HG02759 (cell line): ENCODE measurements at regions not wholly inside any gene's neighbourhood (a gene's known extent, or its start where the extent isn't known, plus 50 kb on each side); places are given as distances from the start of the nearest gene placed in this dataset.

ENCODE experiments used
- ATAC-seq: cut with Tn5 transposase; IDR thresholded peaks from one replicate; pipeline ENCODE4 v1.9.1; 2021; ENCODE audit warnings: mild to moderate bottlenecking, moderate library complexity; ENCODE audit not compliant: unreplicated experiment

GRCh38 chr7:25358926-25359325, 130.6 kb upstream of the NPVF start:
- ATAC-seq, result no peak

DNA sequence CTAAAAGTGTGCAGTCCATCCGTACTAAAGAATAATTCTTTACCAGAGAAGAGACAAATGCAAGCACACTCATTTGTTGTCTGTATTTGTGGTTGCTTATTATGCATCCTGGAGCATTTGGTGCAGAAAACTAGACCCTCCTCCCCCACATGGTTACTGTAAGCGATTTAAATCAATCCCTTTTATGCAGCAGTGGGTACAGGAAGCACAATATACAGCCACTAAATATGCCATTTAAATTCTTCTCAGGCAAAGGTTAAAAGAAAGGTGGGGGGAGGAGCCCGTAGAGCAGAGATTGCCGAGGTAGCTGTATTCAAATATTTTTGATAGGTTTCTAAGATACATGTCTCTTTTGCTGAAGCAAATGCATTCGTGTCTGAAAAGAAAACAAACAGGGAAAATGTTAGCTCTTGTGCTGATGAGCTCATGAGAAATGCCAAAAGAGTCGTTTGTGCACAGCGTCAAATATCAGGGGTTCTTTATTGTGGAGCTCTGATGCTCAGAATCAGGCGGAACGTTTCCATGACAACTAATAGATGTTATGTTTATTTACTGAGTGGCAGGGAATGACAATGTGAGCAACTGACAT, 131.3 kb upstream of the NPVF start:
- no peak for ATAC-seq

DNA sequence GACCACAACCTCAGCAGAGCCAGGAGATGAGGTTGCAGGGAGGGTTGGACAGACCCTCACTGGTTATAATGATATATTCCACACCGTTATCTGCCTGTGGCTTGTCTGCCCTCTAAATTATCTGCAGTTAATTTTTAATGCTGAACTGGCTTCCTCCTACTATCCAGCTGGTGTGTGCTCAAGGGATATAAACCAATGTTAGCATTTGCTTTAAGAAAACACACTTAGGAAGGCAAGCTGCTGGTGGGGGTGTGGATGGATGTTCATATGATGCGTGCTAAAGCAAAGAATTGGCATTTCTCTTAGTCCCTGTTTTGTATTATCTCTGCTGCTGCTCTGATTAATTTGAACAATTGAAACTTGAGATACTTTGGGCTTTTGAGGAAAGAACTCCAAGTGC, 132.2 kb upstream of the NPVF start:
- ATAC-seq, result no peak

- ATAC-seq, result no peak
Observed at GRCh38 chr7:25361387-25361786, 133.1 kb upstream of the NPVF start.

- no peak for ATAC-seq
Observed at GRCh38 chr7:25361863-25362262, 133.6 kb upstream of the NPVF start.

DNA sequence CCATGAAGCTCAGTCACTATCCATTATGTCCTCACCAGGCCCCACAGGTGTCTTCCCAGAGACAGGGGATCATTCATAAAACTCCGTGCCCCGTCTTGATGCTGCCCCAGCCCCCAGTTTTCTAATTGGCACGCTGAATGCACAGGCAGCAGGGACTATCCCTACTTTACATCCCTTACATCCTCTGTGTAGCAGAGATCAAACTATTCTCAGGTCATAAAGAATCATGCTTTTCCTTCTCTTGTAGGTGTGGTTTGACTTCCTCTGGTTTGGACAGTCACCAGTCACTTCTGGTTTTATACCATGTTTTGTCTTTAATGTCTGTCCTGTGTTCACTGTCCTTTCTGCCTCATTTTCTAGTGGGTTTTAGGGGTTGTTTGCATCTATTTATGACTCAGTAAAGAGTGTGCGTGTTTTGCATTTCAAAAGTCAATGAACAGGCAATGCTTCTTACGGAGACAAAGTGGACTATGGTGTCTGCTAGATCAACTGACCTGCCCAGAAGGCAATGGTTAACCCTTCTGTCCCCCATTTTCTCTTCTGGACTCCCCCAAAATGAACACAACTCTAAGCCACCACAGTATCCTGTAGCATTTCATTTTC, 140.4 kb upstream of the NPVF start:
- no peak for ATAC-seq

- no peak for ATAC-seq
Observed at GRCh38 chr7:25369786-25370185, 141.5 kb upstream of the NPVF start.

GRCh38 chr7:25371972-25372371, 143.7 kb upstream of the NPVF start:
- ATAC-seq, result no peak

- no peak for ATAC-seq
Observed at GRCh38 chr7:25375805-25376600, 147.7 kb upstream of the NPVF start.

- no peak for ATAC-seq
Observed at GRCh38 chr7:25379351-25380300, 151.3 kb upstream of the NPVF start.

- no peak for ATAC-seq
Observed at GRCh38 chr7:25381818-25382589, 153.7 kb upstream of the NPVF start.

DNA sequence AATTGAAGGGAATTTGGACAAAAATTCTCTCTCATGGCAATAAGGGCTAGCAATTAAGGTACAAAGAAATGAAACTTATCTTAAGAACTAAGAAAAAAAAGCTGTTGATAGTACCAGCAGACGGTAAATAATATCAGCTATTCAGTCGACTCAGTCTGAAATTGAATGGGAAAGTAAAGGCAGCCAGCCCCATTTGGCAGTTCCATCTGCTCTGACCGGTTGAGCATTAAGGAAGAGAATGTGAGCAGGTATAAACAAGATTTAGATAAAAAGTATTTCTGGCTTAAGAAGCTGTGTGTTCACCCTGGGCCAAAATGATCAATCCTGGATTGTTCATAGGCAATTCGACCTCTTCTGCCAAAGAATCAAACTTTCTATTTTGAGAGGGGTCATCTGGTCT, 154.6 kb upstream of the NPVF start:
- no peak for ATAC-seq

DNA sequence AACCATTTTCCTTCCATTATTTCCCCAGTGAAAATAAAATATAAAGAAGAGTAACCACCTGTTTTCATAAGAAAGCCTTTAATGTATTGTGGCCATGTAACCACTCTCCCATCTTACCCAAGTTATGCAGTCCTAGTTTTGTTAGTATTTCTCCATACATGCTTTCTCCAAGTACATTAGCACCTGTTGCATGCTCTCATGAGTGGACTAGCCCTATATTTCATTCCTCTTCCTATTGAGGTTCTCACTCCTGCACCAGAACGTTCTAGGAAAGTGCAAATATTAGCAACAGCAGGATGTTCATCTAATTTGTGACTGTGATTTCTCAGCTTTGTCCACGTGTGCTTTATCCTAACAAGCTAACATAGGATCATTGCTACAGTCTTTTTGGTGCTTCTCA, 155.1 kb upstream of the NPVF start:
- no peak for ATAC-seq

DNA sequence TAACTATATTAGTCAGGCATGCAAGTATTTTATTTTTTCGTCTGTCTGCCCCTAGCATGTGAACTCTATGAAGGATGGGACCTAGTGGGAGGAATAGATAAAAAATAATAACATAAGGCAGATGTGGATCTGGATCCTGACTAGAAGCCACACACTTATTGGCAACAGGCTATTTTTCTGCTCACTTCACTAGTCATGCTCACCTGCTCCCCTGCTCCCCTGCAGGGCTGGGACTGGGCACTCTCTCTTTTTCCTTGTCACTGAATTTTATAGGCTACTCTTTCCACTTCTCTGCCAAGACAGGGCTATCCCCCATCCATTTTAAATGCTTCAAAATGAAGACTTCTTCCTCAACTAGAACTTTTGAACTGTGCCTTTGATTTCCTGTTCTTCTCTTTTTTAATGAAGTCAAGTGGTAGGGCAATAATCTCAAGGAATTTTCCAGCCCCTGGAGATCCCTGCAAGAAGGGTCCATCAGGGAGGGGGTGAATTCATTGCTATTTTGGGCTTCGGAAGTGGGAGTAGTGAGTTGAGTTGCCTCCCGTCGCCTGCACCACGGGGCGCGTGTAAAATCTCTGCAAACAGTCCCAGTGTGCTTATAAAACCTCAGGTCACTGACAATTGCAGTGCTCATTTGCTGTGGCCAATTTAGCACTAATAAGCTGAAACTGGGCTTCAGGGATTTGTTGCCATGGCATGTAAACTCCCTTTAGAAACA, 156.7 kb upstream of the NPVF start:
- ATAC-seq, result no peak

GRCh38 chr7:25385506-25386136, 157.3 kb upstream of the NPVF start:
- ATAC-seq, result no peak

GRCh38 chr7:25386311-25386744, 158.0 kb upstream of the NPVF start:
- ATAC-seq, result no peak

GRCh38 chr7:25388681-25389080, 160.4 kb upstream of the NPVF start:
- ATAC-seq, result no peak

DNA sequence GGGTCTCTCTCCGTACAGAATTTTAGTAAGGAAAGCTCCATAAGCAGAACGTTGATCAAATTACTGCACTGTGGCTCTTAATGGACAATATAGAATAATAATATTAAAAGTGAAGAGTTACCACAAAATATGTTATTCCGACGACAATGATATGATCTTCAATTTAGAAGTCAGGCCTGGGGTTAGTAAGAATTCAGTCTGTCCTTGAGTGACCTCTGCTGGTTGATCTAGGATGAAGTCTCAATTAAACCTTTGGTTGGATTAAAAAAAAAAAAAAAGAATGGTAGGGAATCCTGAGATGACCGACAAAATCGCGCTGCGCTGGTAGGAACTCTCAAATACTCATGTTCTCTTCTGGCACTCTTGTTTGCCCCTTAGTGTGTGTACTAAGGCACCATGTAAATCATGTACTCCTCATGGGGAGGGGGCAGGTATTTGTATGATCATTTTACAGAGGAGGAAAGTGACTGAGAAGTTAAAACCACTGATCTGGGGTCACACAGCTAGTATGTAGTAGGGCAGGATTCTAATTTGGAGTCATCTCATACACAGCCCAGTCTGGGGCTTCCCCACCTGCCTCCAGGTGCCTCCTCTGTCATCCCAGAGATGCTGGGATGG, 161.3 kb upstream of the NPVF start:
- ATAC-seq, result no peak
